Central memory CD8-positive, alpha-beta T cell (primary cell): ENCODE measurements at regions not wholly inside any gene's neighbourhood (a gene's known extent, or its start where the extent isn't known, plus 50 kb on each side); places are given as distances from the start of the nearest gene placed in this dataset.
A peak's percentile ranks its signal among the peaks of the same experiment; 100 is the strongest.
"Not testable (repeated sequence)": the region's sequence is repeated elsewhere in the genome, so short reads cannot be mapped to it uniquely, and the experiment has no call there.

Source experiments
- ATAC-seq: fragments of 150-1000 bp; cut with Tn5 transposase; replicated peaks from 2 replicates; pipeline ENCODE4 v1.10.0; 2022; ENCODE audit warnings: mild to moderate bottlenecking, moderate FRiP score, moderate number of reproducible peaks; ENCODE audit not compliant: poor library complexity, severe bottlenecking; ENCODE audit errors: extremely low read depth
- DNase-seq, 2 donors: peaks; one replicate each; pipeline ENCODE4 v3.0.0; 2021; ENCODE audit warnings: low spot score in 2 of 2
- H3K27ac Mint-ChIP-seq: one replicate; pipeline ENCODE4 v1.8.0; 2022; ENCODE audit warnings: low read depth, mild to moderate bottlenecking, moderate library complexity, mixed read lengths
- H3K27me3 Mint-ChIP-seq: one replicate; pipeline ENCODE4 v1.8.0; 2022; ENCODE audit warnings: mixed read lengths
- H3K36me3 Mint-ChIP-seq: one replicate; pipeline ENCODE4 v1.8.0; 2022; ENCODE audit warnings: mild to moderate bottlenecking, moderate library complexity, mixed read lengths; ENCODE audit not compliant: insufficient read depth
- H3K4me1 Mint-ChIP-seq: one replicate; pipeline ENCODE4 v1.8.0; 2022; ENCODE audit warnings: mixed read lengths
- H3K4me3 Mint-ChIP-seq: one replicate; pipeline ENCODE4 v1.8.0; 2022; ENCODE audit warnings: mild to moderate bottlenecking, moderate library complexity, mixed read lengths
- H3K9me3 Mint-ChIP-seq: one replicate; pipeline ENCODE4 v1.8.0; 2022; ENCODE audit warnings: mixed read lengths

DNA sequence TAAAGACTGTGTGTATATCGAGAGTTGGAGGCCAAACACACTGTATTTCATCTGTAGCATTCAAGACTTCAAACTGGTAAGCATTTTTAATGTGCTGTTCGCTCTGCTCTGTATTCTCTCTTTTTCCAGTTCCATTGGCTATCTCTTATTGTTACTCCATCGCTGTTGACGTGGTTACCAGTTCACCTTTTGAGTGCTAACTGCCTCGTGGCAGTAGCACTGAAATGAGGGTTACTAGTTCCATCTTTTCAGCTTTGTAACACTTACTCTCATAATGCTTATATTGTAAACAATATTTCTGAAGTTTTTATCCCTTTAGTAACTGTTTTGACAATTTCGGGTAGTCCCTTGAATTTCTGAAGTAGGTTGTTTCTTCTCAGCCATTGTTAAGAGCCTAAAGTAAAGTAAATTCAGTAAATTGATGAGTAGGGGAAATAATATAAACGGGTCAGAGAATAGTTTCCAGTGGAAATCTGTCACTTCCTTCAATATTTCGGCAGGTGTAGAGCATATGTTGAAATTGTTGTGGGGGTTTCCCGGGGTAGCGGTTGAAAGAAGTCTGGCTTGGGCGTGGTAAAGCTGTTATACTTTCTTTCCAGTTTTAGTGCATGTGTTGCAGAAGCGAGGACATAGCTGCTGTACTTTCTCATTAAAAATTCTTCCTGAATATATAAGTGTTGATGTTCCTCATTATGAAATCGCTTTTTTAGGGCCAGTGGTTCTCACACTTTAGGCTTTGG lies 175.7 kb upstream of the GOLGA6L22 start:
- not testable (repeated sequence) for ATAC-seq, H3K4me1 Mint-ChIP-seq, H3K4me3 Mint-ChIP-seq, DNase-seq, H3K9me3 Mint-ChIP-seq, H3K27me3 Mint-ChIP-seq, H3K36me3 Mint-ChIP-seq
- peak overlapping the region; percentile 7 for H3K27ac Mint-ChIP-seq

GRCh38 chr15:22284795-22285420 lies 173.8 kb upstream of the GOLGA6L22 start:
- not testable (repeated sequence) for H3K9me3 Mint-ChIP-seq, DNase-seq, H3K27me3 Mint-ChIP-seq, H3K36me3 Mint-ChIP-seq, H3K4me3 Mint-ChIP-seq, ATAC-seq, H3K27ac Mint-ChIP-seq, H3K4me1 Mint-ChIP-seq

- not testable (repeated sequence) for H3K4me1 Mint-ChIP-seq, H3K27me3 Mint-ChIP-seq, H3K4me3 Mint-ChIP-seq, H3K36me3 Mint-ChIP-seq, DNase-seq, H3K9me3 Mint-ChIP-seq, ATAC-seq, H3K27ac Mint-ChIP-seq
Measured at GRCh38 chr15:22291054-22291453, 167.6 kb upstream of the GOLGA6L22 start.

GRCh38 chr15:22303112-22303511 lies 155.6 kb upstream of the GOLGA6L22 start:
- H3K27me3 Mint-ChIP-seq, H3K4me3 Mint-ChIP-seq, H3K27ac Mint-ChIP-seq, H3K36me3 Mint-ChIP-seq, H3K9me3 Mint-ChIP-seq, DNase-seq, ATAC-seq, H3K4me1 Mint-ChIP-seq: not testable (repeated sequence)
